IPS DF 19.7 (cell line): ENCODE measurements at regions not wholly inside any gene's neighbourhood (a gene's known extent, or its start where the extent isn't known, plus 50 kb on each side); places are given as distances from the start of the nearest gene placed in this dataset.
A peak's percentile ranks its signal among the peaks of the same experiment; 100 is the strongest.
"Not testable (repeated sequence)": the region's sequence is repeated elsewhere in the genome, so short reads cannot be mapped to it uniquely, and the experiment has no call there.

ENCODE experiments used
- DNase-seq: peaks from one replicate; pipeline ENCODE4 v3.0.0-alpha.2; 2013; ENCODE audit warnings: low read depth, low spot score

DNA sequence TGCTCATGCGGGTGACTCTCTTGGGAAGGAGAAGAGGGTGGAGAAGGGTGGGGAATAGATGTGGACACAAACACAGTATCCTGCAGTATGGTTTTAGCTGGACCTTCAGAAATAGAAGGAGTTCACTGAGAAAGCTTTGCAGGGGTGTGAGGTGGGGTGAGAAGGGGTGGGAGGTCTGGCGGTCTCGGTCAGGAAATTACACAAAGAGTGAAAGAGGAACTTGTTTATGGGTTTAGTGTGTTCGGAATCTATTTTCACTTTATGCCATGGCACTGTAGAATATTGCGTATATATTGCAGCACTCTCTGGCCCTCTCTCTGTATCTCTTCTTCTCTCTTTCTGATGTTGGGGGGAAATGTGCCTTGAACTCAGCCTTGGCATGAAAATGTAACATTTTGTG lies 148.2 kb upstream of the GOT2 start:
- no peak for DNase-seq

DNA sequence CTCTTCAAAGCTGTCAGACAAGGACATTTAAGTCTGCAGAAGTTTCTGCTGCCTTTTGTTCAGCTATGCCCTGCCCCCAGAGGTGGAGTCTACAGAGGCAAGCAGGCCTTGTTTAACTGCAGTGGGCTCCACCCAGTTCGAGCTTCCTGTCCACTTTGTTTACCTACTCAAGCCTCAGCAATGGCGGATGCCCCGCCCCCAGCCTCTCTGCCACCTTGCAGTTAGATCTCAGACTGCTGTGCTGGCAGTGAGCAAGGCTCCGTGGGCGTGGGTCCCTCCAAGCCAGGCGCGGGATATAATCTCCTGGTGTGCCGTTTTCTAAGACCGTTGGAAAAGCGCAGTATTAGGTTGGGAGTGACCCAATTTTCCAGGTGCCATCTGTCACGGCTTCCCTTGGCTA lies 144.5 kb upstream of the GOT2 start:
- DNase-seq, result not testable (repeated sequence)

- DNase-seq, result no peak
These were observed 132.8 kb upstream of the GOT2 start for GRCh38 chr16:58866935-58867334.

GRCh38 chr16:58863761-58864160 lies 129.6 kb upstream of the GOT2 start:
- no peak for DNase-seq

DNA sequence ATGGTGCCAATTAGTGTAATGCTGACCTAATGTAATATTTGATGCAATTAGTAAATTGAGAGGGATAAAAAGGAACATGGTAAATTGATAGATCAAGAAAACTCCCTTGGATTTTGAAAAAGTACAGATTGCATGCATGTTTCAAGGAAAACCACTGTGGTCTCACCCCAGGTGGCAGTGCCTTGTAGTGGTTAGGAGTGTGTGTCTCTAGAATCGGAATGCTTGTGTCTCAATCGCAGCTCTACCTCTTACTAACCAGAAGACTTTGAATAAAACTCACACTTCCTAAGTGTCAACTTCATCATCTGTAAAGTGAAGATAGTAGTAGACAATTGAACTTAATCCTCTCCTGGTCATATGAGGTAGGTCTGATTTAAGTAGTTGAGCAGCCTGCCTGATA lies 128.9 kb upstream of the GOT2 start:
- DNase-seq, result no peak

- peak; percentile 93 for DNase-seq
These were observed 128.4 kb upstream of the GOT2 start for GRCh38 chr16:58862334-58863021.

- DNase-seq, result no peak
These were observed 126.0 kb upstream of the GOT2 start for GRCh38 chr16:58859958-58860669.

DNA sequence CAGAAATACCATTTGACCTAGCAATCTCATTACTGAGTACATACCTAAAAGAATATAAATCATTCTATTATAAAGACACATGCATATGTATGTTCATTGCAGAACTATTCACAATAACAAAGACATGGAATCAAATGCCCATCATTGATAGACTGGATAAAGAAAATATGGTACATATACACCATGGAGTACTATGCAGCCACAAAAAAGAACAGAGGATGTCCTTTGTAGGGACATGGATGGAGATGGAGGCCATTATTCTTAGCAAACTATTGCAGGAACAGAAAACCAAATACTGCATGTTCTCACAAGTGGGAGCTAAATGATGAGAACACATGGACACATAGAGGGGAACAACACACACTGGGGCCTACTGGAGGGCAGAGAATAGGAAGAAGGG lies 124.5 kb upstream of the GOT2 start:
- DNase-seq, result not testable (repeated sequence)

DNA sequence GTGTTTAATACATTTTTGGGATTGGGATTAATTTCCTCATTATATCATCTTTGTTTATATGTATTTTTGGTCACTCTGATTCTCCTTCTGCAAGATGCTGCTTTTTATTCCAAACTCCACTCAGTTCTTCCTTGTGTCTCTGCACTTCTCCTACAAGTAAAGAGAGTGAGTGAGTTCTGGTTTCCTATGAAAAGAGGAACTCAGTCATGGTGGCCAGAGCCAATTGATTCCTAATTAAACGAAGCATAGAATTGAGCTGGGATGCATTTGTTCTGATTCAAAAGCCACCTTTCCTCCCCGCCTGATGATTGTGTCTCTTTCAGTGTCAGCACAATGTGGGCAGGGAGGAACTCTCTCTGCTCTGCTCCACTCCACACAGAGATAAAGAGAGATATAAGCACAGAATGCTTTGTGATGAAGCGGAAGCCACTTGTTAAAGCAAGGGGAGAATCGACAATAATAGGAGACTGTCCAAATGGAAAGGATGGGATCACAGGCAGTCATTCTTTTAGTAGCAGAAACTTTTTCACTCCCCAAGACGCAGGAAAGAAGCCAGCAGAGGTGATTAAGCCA lies 121.3 kb upstream of the GOT2 start:
- DNase-seq, result no peak

DNA sequence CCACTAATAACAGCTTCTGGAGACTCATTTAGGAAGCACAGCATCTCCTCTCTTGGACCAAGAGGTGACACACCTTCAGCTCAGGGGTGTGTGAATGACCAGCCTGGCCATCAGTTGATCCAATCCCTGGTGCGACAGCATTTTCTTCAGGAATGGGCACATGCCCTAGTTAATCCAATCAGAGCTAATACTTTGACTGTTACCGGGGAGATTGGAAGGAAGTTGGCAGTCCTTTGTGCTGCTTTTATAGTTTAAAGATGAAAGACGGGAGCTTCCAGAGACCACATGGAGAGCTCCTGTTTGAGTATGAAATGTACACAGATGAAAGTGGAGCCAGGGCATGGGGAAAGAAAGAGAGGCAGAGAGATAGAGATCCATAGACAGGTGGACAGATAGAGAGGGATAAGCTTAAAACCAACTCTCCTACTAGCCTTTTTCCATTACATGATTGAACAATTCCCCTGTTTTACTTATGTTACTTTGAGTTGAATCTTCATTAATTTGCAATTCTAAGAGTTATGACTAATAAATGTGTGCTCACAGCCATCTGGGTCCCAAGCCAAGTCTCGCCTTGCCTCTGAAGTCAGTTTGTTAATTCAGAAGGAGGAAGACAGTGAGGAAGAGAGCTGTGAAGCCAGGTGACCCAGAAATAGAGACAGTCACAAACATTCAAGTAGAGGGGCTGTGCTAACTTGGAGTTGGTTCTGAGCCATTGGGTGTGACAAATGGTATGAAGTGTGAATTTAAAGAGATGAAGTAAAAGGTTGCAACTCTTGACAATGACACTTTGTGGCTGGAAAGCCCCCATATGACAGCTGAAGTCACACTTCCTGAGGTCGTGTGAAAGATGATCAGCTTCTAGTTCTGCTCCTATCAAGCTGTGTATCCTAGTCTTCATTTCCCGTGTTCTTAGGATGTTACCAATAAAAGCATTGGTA lies 120.0 kb upstream of the GOT2 start:
- no peak for DNase-seq

DNA sequence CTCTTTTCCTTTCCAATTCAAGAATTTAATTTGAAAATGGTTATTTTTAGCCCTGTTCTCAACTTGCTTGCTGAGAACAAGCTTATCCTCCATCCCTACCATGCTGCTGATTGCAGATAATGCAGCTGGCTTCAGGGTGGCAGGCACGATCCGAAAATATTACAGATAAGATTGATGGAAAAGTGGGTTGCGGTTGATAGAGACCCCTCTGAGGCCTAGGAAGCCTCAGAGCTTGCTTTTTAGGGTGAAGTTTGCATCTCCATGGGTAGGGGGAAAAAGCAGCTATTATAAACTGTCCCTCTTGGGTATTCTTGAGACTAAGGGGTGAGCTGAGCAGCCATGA lies 116.5 kb upstream of the GOT2 start:
- DNase-seq, result no peak

GRCh38 chr16:58850019-58850677 lies 116.0 kb upstream of the GOT2 start:
- no peak for DNase-seq

DNA sequence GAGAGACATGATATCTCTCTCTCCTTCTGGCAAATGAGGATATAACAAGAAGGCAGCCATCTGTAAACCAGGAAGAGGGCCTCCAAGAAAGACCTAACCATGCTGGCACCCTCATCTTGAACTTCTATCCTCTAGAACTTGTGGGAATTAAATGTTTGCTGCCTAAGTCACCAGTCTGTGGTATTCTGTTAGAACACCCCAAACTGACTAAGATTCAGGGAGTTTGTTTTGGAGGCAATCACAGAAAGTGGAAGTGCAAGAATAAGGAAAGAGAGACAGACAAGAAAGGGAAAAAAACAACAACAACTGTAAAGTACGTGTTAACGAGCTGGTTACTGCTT lies 114.5 kb upstream of the GOT2 start:
- DNase-seq, result no peak

DNA sequence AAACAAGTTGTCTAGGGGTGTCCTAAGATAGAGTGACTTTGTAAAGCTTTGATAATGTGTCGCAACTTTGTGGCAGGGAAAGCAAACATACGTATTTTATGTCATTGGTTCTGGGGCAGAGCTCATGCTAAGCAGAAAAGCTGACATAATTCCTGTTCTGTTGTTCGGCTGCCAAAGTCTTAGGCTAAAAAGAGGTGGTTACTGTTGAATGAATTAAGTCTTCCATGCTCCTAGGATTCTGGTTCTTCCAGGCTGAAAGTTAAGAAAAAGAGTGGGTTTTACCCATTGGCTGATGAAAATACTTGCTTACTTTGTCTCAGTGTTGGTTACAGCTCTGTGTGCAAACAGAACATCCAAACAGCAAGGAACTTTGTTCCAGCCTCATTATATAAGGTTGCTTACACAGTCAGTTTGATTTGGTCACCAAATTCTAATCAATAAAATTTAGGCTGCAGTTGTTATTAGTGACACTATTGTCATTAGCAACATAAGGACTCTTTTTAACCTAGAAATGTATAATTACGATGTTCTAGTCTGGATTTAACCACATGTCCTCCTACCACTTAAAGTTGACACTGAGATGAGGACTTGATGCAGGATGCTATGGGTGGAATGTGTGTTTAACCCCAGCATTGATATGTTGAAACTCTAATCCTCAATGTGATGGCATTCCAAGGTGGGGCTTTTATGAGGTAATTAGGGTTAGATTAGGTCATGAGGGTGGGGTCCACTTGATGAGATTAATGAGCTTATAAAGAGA lies 114.0 kb upstream of the GOT2 start:
- DNase-seq, result no peak

GRCh38 chr16:58846226-58846625 lies 112.1 kb upstream of the GOT2 start:
- DNase-seq, result not testable (repeated sequence)

DNA sequence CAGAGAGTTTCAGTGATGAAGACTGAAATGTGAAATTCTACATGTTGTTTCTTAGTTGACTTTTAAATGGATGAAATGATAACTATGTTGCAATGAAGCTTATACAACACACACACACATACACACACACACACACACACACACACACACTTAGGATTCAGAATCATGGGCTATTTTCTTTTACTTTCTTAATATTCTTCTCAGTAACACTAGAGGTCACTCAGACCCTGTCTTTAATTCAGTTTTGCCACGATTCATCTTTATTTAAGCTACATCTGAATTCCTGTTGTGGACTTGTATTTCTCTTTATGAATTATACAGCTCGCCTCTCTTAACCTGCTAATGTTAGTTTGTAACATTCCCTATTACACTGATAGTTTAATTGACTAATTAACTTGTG lies 109.6 kb upstream of the GOT2 start:
- no peak for DNase-seq

DNA sequence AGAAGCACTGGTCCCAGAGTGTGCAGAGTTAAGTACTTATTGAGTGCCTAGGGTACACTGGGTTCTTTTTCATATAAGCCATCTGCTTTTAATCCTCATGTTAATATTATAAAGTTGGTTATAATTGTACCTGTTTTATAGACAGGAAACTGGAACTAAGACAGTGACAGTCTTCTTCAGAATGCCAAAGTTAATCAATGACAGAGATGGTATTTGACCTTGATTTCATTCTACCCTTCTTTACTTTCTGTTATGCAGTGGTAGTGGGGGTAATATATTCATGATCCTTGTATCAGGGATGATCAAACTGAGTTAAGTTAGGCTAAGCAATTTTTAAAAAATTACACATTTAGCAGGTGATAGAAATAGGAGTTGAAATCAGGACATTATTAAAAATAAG lies 108.6 kb upstream of the GOT2 start:
- DNase-seq, result no peak

GRCh38 chr16:58842156-58842555 lies 108.0 kb upstream of the GOT2 start:
- no peak for DNase-seq

DNA sequence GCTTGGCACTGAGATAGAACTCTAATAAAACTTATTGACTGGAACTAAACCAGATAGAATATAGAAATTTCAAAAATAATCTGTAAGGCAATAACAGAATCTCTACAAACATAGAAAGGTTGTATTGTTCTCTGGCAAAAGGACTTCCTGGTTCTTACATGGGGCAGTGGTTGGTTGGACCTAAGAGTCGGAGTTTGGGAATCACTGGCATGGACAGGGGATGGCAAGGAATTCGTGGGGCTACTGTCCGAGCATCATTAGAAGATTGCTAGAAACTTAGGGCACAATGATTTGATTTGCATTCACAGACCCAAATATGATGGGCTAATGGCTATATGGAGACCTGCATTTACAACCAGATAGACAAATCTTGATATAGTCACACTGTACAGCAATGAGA lies 103.8 kb upstream of the GOT2 start:
- DNase-seq, result no peak

GRCh38 chr16:58836427-58836826 lies 102.3 kb upstream of the GOT2 start:
- DNase-seq, result no peak

GRCh38 chr16:58832386-58832895 lies 98.3 kb upstream of the GOT2 start:
- no peak for DNase-seq
